H1 (cell line): ENCODE measurements at regions not wholly inside any gene's neighbourhood (a gene's known extent, or its start where the extent isn't known, plus 50 kb on each side); places are given as distances from the start of the nearest gene placed in this dataset.

Experiments used
- CTCF ChIA-PET: fragments of 300-600 bp; sonication (Branson Sonifier 250); formaldehyde crosslinking; loops from one replicate; lab custom pipeline; 2021; ENCODE audit not compliant: partially characterized antibody; lab: Charles Lee
- POLR2A ChIA-PET: fragments of 300-600 bp; sonication (Branson Sonifier 250); formaldehyde crosslinking; loops from one replicate; lab custom pipeline; 2021; ENCODE audit warnings: inconsistent platforms; ENCODE audit not compliant: partially characterized antibody; lab: Charles Lee
- DNase-seq, 2 experiments: peaks; one replicate each; pipeline versions ENCODE4 v3.0.0 to v3.0.0-alpha.2; 2010 to 2022; ENCODE audit warnings: low spot score in 2 of 2, low read depth in 1 of 2, mixed read lengths in 1 of 2
- FAIRE-seq: peaks from 2 replicates; lab custom pipeline; 2011; peaks lifted over from hg19 to GRCh38; lab: Jason Lieb, UNC
- H2AFZ ChIP-seq: 2 replicates; pipeline ENCODE4 v1.8.1; 2012; ENCODE audit warnings: low read length, inconsistent platforms
- H2AK5ac ChIP-seq: 2 replicates; pipeline ENCODE4 v1.6.1; 2013; ENCODE audit warnings: low read depth, low read length
- H2BK120ac ChIP-seq: replicated peaks from 2 replicates; pipeline ENCODE3; 2013; ENCODE audit warnings: low read depth, low read length, inconsistent platforms
- H2BK12ac ChIP-seq: 2 replicates; pipeline ENCODE4 v1.6.1; 2013; ENCODE audit warnings: low read depth, low read length
- H2BK15ac ChIP-seq: 2 replicates; pipeline ENCODE4 v1.6.1; 2013; ENCODE audit warnings: low read length
- H2BK20ac ChIP-seq: 2 replicates; pipeline ENCODE4 v1.6.1; 2013; ENCODE audit warnings: low read length
- H2BK5ac ChIP-seq: 2 replicates; pipeline ENCODE4 v1.6.1; 2013; ENCODE audit warnings: low read depth, low read length
- H3K14ac ChIP-seq: 2 replicates; pipeline ENCODE4 v1.6.1; 2013; ENCODE audit warnings: inconsistent platforms; ENCODE audit not compliant: insufficient read length
- H3K18ac ChIP-seq: 2 replicates; pipeline ENCODE4 v1.6.1; 2013; ENCODE audit warnings: low read length; ENCODE audit errors: extremely low read depth
- H3K23ac ChIP-seq: 2 replicates; pipeline ENCODE4 v1.6.1; 2013; ENCODE audit warnings: inconsistent platforms; ENCODE audit not compliant: insufficient read length
- H3K23me2 ChIP-seq: 2 replicates; pipeline ENCODE4 v1.6.1; 2013; ENCODE audit warnings: low read depth, low read length
- H3K27ac ChIP-seq: 2 replicates; pipeline ENCODE4 v1.6.1; 2011; ENCODE audit warnings: low read depth, low read length, inconsistent platforms
- H3K27me3 ChIP-seq, 4 experiments: replicated peaks in 1 of 4; 1 replicate in 1 of 4; 2 replicates in 3 of 4; pipeline versions ENCODE4 v1.6.1 to v1.8.1; 2011 to 2013; ENCODE audit warnings: low read length in 3 of 4, mild to moderate bottlenecking in 3 of 4, inconsistent platforms in 2 of 4, mixed read lengths in 2 of 4, moderate library complexity in 1 of 4; ENCODE audit not compliant: control insufficient read depth in 3 of 4, insufficient read depth in 3 of 4; ENCODE audit errors: extremely low read depth in 1 of 4
- H3K36me3 ChIP-seq, 4 experiments: 2 replicates each; pipeline versions ENCODE4 v1.6.1 to v1.8.1; 2011 to 2013; ENCODE audit warnings: mild to moderate bottlenecking in 4 of 4, low read length in 3 of 4, moderate library complexity in 2 of 4, control low read depth in 1 of 4, inconsistent platforms in 1 of 4; ENCODE audit not compliant: insufficient read depth in 4 of 4, control insufficient read depth in 2 of 4
- H3K4ac ChIP-seq: replicated peaks from 2 replicates; pipeline ENCODE3; 2013; ENCODE audit warnings: low read length, low read depth, mixed read lengths, inconsistent platforms; ENCODE audit not compliant: insufficient read length
- H3K4me1 ChIP-seq, 4 experiments: replicated peaks in 1 of 4; 1 replicate in 1 of 4; 2 replicates in 3 of 4; pipeline versions ENCODE4 v1.6.1 to v1.8.1; 2011 to 2013; ENCODE audit warnings: low read length in 3 of 4, inconsistent platforms in 2 of 4, mixed read lengths in 1 of 4; ENCODE audit not compliant: insufficient read depth in 4 of 4, control insufficient read depth in 3 of 4
- H3K4me2 ChIP-seq, 2 experiments: 2 replicates each; pipeline versions ENCODE4 v1.6.1 to v1.8.1; 2011 to 2013; ENCODE audit warnings: low read depth in 2 of 2, low read length in 2 of 2, control low read depth in 1 of 2, inconsistent platforms in 1 of 2, mild to moderate bottlenecking in 1 of 2; ENCODE audit not compliant: insufficient read depth in 1 of 2
- H3K4me3 ChIP-seq, 4 experiments: fragments of 200-600, 300-600 bp in 1 of 4; sonication (generic), shearing (Covaris generic), sonication (Bioruptor Twin) in 1 of 4; 2 replicates each; pipeline versions ENCODE4 v1.5.1 to v1.8.1; 2011 to 2016; ENCODE audit warnings: low read length in 4 of 4, low read depth in 3 of 4, control low read depth in 2 of 4, inconsistent platforms in 2 of 4, mild to moderate bottlenecking in 2 of 4, mixed read lengths in 1 of 4, moderate library complexity in 1 of 4; ENCODE audit not compliant: insufficient read depth in 2 of 4; ENCODE audit errors: extremely low read depth in 1 of 4
- H3K56ac ChIP-seq: replicated peaks from 2 replicates; pipeline ENCODE3; 2013; ENCODE audit warnings: low read depth, mild to moderate bottlenecking, mixed read lengths, low read length, inconsistent platforms; ENCODE audit not compliant: insufficient read length
- H3K79me1 ChIP-seq: 2 replicates; pipeline ENCODE4 v1.6.1; 2013; ENCODE audit warnings: low read depth, low read length, control low read depth
- H3K79me2 ChIP-seq, 2 experiments: 2 replicates each; pipeline versions ENCODE4 v1.6.1 to v1.8.1; 2012 to 2013; ENCODE audit warnings: low read length in 2 of 2, mild to moderate bottlenecking in 2 of 2, inconsistent platforms in 1 of 2; ENCODE audit not compliant: insufficient read depth in 2 of 2, control insufficient read depth in 1 of 2
- H3K9ac ChIP-seq, 4 experiments: replicated peaks in 1 of 4; 1 replicate in 1 of 4; 2 replicates in 3 of 4; pipeline versions ENCODE4 v1.6.1 to v1.8.1; 2011 to 2013; ENCODE audit warnings: low read depth in 3 of 4, low read length in 3 of 4, control low read depth in 2 of 4, mild to moderate bottlenecking in 2 of 4, moderate library complexity in 2 of 4, inconsistent platforms in 1 of 4; ENCODE audit errors: extremely low read depth in 1 of 4
- H3K9me3 ChIP-seq, 2 experiments: 2 replicates each; pipeline versions ENCODE4 v1.6.1 to v1.8.1; 2012 to 2013; ENCODE audit warnings: mild to moderate bottlenecking in 2 of 2, moderate library complexity in 2 of 2, control low read depth in 1 of 2, inconsistent platforms in 1 of 2, low read depth in 1 of 2, low read length in 1 of 2, mixed read lengths in 1 of 2; ENCODE audit not compliant: insufficient read depth in 2 of 2
- H4K20me1 ChIP-seq, 2 experiments: replicated peaks in 1 of 2; 2 replicates each; pipeline versions ENCODE3 to v1.8.1; 2011 to 2013; ENCODE audit warnings: inconsistent platforms in 2 of 2, low read length in 2 of 2, mild to moderate bottlenecking in 1 of 2; ENCODE audit not compliant: insufficient read depth in 2 of 2, control insufficient read depth in 1 of 2
- H4K5ac ChIP-seq: 2 replicates; pipeline ENCODE4 v1.6.1; 2013; ENCODE audit warnings: low read length, low read depth, mixed read lengths, inconsistent platforms; ENCODE audit not compliant: insufficient read length
- H4K8ac ChIP-seq: 2 replicates; pipeline ENCODE4 v1.8.0; 2013; ENCODE audit warnings: mild to moderate bottlenecking, moderate library complexity, low read length, inconsistent platforms; ENCODE audit not compliant: insufficient read depth; ENCODE audit errors: extremely low read depth
- H4K91ac ChIP-seq: replicated peaks from 2 replicates; pipeline ENCODE3; 2013; ENCODE audit warnings: low read length, mixed read lengths, inconsistent platforms; ENCODE audit not compliant: insufficient read length
- KDM5A ChIP-seq: fragments of 200-600 bp; IDR thresholded peaks from 2 replicates; pipeline ENCODE4 v1.7.1; 2012; ENCODE audit warnings: mild to moderate bottlenecking, low read length, inconsistent platforms, mixed read lengths
- WGBS, 2 experiments: shearing (Covaris generic) in 1 of 2; methylation state at CpG; one replicate each; pipeline versions ENCODE4 v1.1.6 to v1.1.7; 2013 to 2015; ENCODE audit warnings: low lambda C conversion rate in 2 of 2, mixed read lengths in 2 of 2, inconsistent platforms in 1 of 2, low coverage in 1 of 2, missing lambda C conversion rate in 1 of 2; ENCODE audit not compliant: insufficient replicate concordance in 2 of 2, insufficient coverage in 1 of 2, insufficient read length in 1 of 2; ENCODE audit errors: extremely low coverage in 1 of 2, missing lambda C conversion rate in 1 of 2; 5-methylcytosine and 5-hydroxymethylcytosine counted together

DNA sequence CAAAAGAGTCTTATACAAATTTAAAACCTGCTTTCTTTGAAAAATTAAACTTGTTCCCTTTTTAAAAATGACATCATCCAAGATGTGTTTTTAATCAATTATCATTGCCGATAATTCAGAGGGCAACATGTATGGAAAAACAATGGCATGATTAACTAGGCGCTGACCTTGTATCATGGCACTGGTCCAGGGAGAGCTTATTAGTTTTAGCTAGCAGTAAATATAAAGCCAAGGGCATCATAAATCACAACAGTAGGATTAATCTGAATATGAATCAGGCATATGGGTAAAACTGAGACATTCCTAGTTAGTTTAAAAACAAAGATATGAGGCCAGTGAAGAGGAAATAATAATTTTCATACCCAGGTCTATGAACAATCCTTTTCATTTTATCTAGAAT lies 374.0 kb downstream of the HDGFL1 start:
- no peak overlapping the region for H3K27ac ChIP-seq
- H4K91ac ChIP-seq: no peak overlapping the region
- no peak overlapping the region for H3K23ac ChIP-seq
- no peak overlapping the region for H2BK20ac ChIP-seq
- H3K23me2 ChIP-seq: no peaks in the 10 kb centered on the region
- TF ChIP-seq KDM5A: no peak
- TF ChIP-seq, all 59 proteins: peak for 0
- 94% methylated on average over 2 of the region's 2 CpGs; no CpG with 5 or more reads in 1 of the 2 experiments for WGBS, 2 experiments
- no peak overlapping the region for H2BK5ac ChIP-seq
- H2BK120ac ChIP-seq: no peak overlapping the region
- H3K4ac ChIP-seq: no peak overlapping the region
- no peak overlapping the region for H3K9ac ChIP-seq
- H2AK5ac ChIP-seq: no peak overlapping the region
- H3K27me3 ChIP-seq: no peaks in the 10 kb centered on the region
- no peak for DNase-seq
- H3K4me1 ChIP-seq: no peaks in the 10 kb centered on the region
- no peak overlapping the region for H2BK15ac ChIP-seq
- H3K9me3 ChIP-seq: no peaks in the 10 kb centered on the region
- H4K8ac ChIP-seq: no peak overlapping the region
- no peak overlapping the region for H3K14ac ChIP-seq
- POLR2A ChIA-PET: no interaction called here
- H3K4me3 ChIP-seq: no peak overlapping the region
- CTCF ChIA-PET: no interaction called here
- no peak for FAIRE-seq
- no peaks in the 10 kb centered on the region for H3K79me2 ChIP-seq
- no peaks in the 10 kb centered on the region for H3K79me1 ChIP-seq
- H4K20me1 ChIP-seq: no peaks in the 10 kb centered on the region
- H3K36me3 ChIP-seq: no peaks in the 10 kb centered on the region
- H3K4me2 ChIP-seq: no peak overlapping the region
- no peak overlapping the region for H3K18ac ChIP-seq
- no peak overlapping the region for H4K5ac ChIP-seq
- H2BK12ac ChIP-seq: no peak overlapping the region
- no peak overlapping the region for H3K56ac ChIP-seq
- H2AFZ ChIP-seq: no peak overlapping the region
